ENCODE measurements at regions not wholly inside any gene's neighbourhood (a gene's known extent, or its start where the extent isn't known, plus 50 kb on each side); places are given as distances from the start of the nearest gene placed in this dataset.

DNA sequence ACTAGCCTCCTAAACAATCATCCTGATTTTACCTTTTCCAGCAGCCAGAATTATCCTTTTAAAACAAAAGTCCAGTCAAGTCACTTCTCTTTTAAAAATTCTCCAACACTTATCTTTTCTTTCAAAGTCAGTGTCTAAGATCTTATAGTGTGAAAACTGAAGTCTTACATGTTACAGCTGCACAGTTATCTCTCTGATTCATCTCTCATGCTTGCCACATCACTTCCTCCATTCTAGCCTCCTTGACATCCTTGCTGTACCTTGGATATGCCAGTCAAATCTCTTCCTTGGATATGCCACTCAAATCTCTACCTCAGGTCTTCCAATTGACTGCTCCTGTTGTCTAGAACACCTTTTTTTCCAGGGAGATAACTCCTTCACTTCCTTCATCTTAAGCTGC lies 361.7 kb upstream of the FTMT start:
- no peak for DNase-seq
- Histone ChIP-seq H3K9ac (ENCODE audit: low read length) (no peak overlapping the region), H3K36me3 (replicated peaks in 1 of 2; ENCODE audit: control extremely low read depth in 1 of 2, control insufficient read depth in 1 of 2, extremely low read depth in 1 of 2, insufficient read depth in 2 of 2, low read length in 1 of 2) (no peaks in the 10 kb centered on the region), H3K4me3 (ENCODE audit: control extremely low read depth in 1 of 5, extremely low read depth in 1 of 5, insufficient read depth in 1 of 5, low read depth in 2 of 5, low read length in 4 of 5) (no peak overlapping the region), H2AFZ (ENCODE audit: insufficient read depth, low read depth, low read length, poor library complexity, severe bottlenecking) (no peak overlapping the region), H3K4me1 (ENCODE audit: control insufficient read depth in 2 of 2, insufficient read depth in 2 of 2, low read length in 2 of 2) (no peaks in the 10 kb centered on the region), H3K27me3 (replicated peaks in 1 of 4; ENCODE audit: control extremely low read depth in 1 of 4, control insufficient read depth in 3 of 4, insufficient read depth in 4 of 4, low read length in 3 of 4) (no peaks in the 10 kb centered on the region), H3K4me2 (replicated peaks; ENCODE audit: low read depth, low read length, poor library complexity, severe bottlenecking) (no peak overlapping the region), H4K20me1 (ENCODE audit: control insufficient read depth, insufficient read depth, low read length, poor library complexity, severe bottlenecking) (no peaks in the 10 kb centered on the region), H3K27ac (ENCODE audit: low read length in 2 of 2) (no peak overlapping the region), H3K79me2 (ENCODE audit: control insufficient read depth, insufficient read depth, low read length) (no peaks in the 10 kb centered on the region), H3K9me3 (ENCODE audit: control extremely low read depth in 1 of 3, control insufficient read depth in 2 of 3, insufficient read depth in 1 of 3, low read length in 2 of 3) (no peaks in the 10 kb centered on the region)
- no peak for ATAC-seq (ENCODE audit: low read depth)
- no peak for TF ChIP-seq EZH2 (IDR thresholded peaks at IDR 0.05; ENCODE audit: borderline replicate concordance, insufficient read depth, low read depth, low read length, poor library complexity, severe bottlenecking)
- TF ChIP-seq, protein P1, sequence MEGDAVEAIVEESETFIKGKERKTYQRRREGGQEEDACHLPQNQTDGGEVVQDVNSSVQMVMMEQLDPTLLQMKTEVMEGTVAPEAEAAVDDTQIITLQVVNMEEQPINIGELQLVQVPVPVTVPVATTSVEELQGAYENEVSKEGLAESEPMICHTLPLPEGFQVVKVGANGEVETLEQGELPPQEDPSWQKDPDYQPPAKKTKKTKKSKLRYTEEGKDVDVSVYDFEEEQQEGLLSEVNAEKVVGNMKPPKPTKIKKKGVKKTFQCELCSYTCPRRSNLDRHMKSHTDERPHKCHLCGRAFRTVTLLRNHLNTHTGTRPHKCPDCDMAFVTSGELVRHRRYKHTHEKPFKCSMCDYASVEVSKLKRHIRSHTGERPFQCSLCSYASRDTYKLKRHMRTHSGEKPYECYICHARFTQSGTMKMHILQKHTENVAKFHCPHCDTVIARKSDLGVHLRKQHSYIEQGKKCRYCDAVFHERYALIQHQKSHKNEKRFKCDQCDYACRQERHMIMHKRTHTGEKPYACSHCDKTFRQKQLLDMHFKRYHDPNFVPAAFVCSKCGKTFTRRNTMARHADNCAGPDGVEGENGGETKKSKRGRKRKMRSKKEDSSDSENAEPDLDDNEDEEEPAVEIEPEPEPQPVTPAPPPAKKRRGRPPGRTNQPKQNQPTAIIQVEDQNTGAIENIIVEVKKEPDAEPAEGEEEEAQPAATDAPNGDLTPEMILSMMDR (IDR thresholded peaks at IDR 0.05): no peak
- intact Hi-C loops (cut with micrococcal nuclease): no loop called here
- ChIA-PET CTCF (no interaction called here), POLR2A (no interaction called here)
- H3K27me3 Mint-ChIP-seq: no peaks in the 10 kb centered on the region
- no peaks in the 10 kb centered on the region for H3K9me3 Mint-ChIP-seq (ENCODE audit: insufficient read depth)
- H3K27ac Mint-ChIP-seq: no peak overlapping the region
- no peaks in the 10 kb centered on the region for H3K4me1 Mint-ChIP-seq
- H3K4me3 Mint-ChIP-seq: no peak overlapping the region

- no peaks in the 10 kb centered on the region for H3K9me3 Mint-ChIP-seq (ENCODE audit: insufficient read depth)
- no peaks in the 10 kb centered on the region for H3K4me1 ChIP-seq (ENCODE audit: control insufficient read depth in 2 of 2, insufficient read depth in 2 of 2, low read length in 2 of 2)
- H3K27ac Mint-ChIP-seq: no peak overlapping the region
- ATAC-seq (ENCODE audit: low read depth) (no peak), DNase-seq (no peak)
- CTCF ChIA-PET: no interaction called here
- H3K4me3 Mint-ChIP-seq: no peak overlapping the region
- intact Hi-C loops (cut with micrococcal nuclease): no loop called here
- no peak overlapping the region for H2AFZ ChIP-seq (ENCODE audit: insufficient read depth, low read depth, low read length, poor library complexity, severe bottlenecking)
- H3K4me1 Mint-ChIP-seq: no peaks in the 10 kb centered on the region
- TF ChIP-seq, protein P1 (IDR thresholded peaks at IDR 0.05): no peak
- no peak for TF ChIP-seq EZH2 (IDR thresholded peaks at IDR 0.05; ENCODE audit: borderline replicate concordance, insufficient read depth, low read depth, low read length, poor library complexity, severe bottlenecking)
- no peak overlapping the region for H3K4me3 ChIP-seq (ENCODE audit: control extremely low read depth in 1 of 5, extremely low read depth in 1 of 5, insufficient read depth in 1 of 5, low read depth in 2 of 5, low read length in 4 of 5)
- no peak overlapping the region for H3K9ac ChIP-seq (ENCODE audit: low read length)
- no CpG with 5 or more reads among the region's 1 CpG for WGBS (ENCODE audit: insufficient coverage)
- no peaks in the 10 kb centered on the region for H3K36me3 ChIP-seq (replicated peaks in 1 of 2; ENCODE audit: control extremely low read depth in 1 of 2, control insufficient read depth in 1 of 2, extremely low read depth in 1 of 2, insufficient read depth in 2 of 2, low read length in 1 of 2)
- no peaks in the 10 kb centered on the region for H3K27me3 ChIP-seq (replicated peaks in 1 of 4; ENCODE audit: control extremely low read depth in 1 of 4, control insufficient read depth in 3 of 4, insufficient read depth in 4 of 4, low read length in 3 of 4)
- H3K4me2 ChIP-seq (replicated peaks; ENCODE audit: low read depth, low read length, poor library complexity, severe bottlenecking): no peak overlapping the region
- H3K27me3 Mint-ChIP-seq: no peaks in the 10 kb centered on the region
- no peaks in the 10 kb centered on the region for H3K9me3 ChIP-seq (ENCODE audit: control extremely low read depth in 1 of 3, control insufficient read depth in 2 of 3, insufficient read depth in 1 of 3, low read length in 2 of 3)
- POLR2A ChIA-PET: no interaction called here
- no peak overlapping the region for H3K27ac ChIP-seq (ENCODE audit: low read length in 2 of 2)
- no peaks in the 10 kb centered on the region for H4K20me1 ChIP-seq (ENCODE audit: control insufficient read depth, insufficient read depth, low read length, poor library complexity, severe bottlenecking)
- no peaks in the 10 kb centered on the region for H3K79me2 ChIP-seq (ENCODE audit: control insufficient read depth, insufficient read depth, low read length)
Observed at GRCh38 chr5:121497176-121497575, 354.5 kb upstream of the FTMT start.

All from B cell (primary cell).